ENCODE measurements at regions not wholly inside any gene's neighbourhood (a gene's known extent, or its start where the extent isn't known, plus 50 kb on each side); places are given as distances from the start of the nearest gene placed in this dataset.
"Not testable (repeated sequence)": the region's sequence is repeated elsewhere in the genome, so short reads cannot be mapped to it uniquely, and the experiment has no call there.

GRCh38 chr4:100926039-100926717, 408.4 kb upstream of the EMCN start:
- no peaks in the 10 kb centered on the region for H3K27me3 ChIP-seq (ENCODE audit: control insufficient read depth, insufficient read depth, low read length)
- no peak for DNase-seq (ENCODE audit: low read depth)
- H3K36me3 ChIP-seq (ENCODE audit: control insufficient read depth, insufficient read depth, low read length), result no peaks in the 10 kb centered on the region
- H3K4me3 ChIP-seq (ENCODE audit: low read depth, low read length), result no peak overlapping the region
- TF ChIP-seq, protein P1, sequence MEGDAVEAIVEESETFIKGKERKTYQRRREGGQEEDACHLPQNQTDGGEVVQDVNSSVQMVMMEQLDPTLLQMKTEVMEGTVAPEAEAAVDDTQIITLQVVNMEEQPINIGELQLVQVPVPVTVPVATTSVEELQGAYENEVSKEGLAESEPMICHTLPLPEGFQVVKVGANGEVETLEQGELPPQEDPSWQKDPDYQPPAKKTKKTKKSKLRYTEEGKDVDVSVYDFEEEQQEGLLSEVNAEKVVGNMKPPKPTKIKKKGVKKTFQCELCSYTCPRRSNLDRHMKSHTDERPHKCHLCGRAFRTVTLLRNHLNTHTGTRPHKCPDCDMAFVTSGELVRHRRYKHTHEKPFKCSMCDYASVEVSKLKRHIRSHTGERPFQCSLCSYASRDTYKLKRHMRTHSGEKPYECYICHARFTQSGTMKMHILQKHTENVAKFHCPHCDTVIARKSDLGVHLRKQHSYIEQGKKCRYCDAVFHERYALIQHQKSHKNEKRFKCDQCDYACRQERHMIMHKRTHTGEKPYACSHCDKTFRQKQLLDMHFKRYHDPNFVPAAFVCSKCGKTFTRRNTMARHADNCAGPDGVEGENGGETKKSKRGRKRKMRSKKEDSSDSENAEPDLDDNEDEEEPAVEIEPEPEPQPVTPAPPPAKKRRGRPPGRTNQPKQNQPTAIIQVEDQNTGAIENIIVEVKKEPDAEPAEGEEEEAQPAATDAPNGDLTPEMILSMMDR (IDR thresholded peaks at IDR 0.05; ENCODE audit: insufficient read depth, low read length, poor library complexity, severe bottlenecking), result no peak

- no peaks in the 10 kb centered on the region for H3K27me3 ChIP-seq (ENCODE audit: control insufficient read depth, insufficient read depth, low read length)
- TF ChIP-seq, protein P1 (IDR thresholded peaks at IDR 0.05; ENCODE audit: insufficient read depth, low read length, poor library complexity, severe bottlenecking), result no peak
- H3K36me3 ChIP-seq (ENCODE audit: control insufficient read depth, insufficient read depth, low read length), result no peaks in the 10 kb centered on the region
- no peak for DNase-seq (ENCODE audit: low read depth)
- H3K4me3 ChIP-seq (ENCODE audit: low read depth, low read length), result no peak overlapping the region
Observed at GRCh38 chr4:100913685-100914084, 395.9 kb upstream of the EMCN start.

- Histone ChIP-seq H3K36me3 (ENCODE audit: control insufficient read depth, insufficient read depth, low read length) (no peaks in the 10 kb centered on the region), H3K4me3 (ENCODE audit: low read depth, low read length) (no peak overlapping the region), H3K27me3 (ENCODE audit: control insufficient read depth, insufficient read depth, low read length) (no peaks in the 10 kb centered on the region)
- DNase-seq (ENCODE audit: low read depth), result no peak
- TF ChIP-seq, protein P1 (IDR thresholded peaks at IDR 0.05; ENCODE audit: insufficient read depth, low read length, poor library complexity, severe bottlenecking), result no peak
Observed at GRCh38 chr4:100908540-100908939, 390.7 kb upstream of the EMCN start.

GRCh38 chr4:100907465-100908454, 389.9 kb upstream of the EMCN start:
- no peaks in the 10 kb centered on the region for H3K36me3 ChIP-seq (ENCODE audit: control insufficient read depth, insufficient read depth, low read length)
- H3K4me3 ChIP-seq (ENCODE audit: low read depth, low read length), result no peak overlapping the region
- TF ChIP-seq, protein P1 (IDR thresholded peaks at IDR 0.05; ENCODE audit: insufficient read depth, low read length, poor library complexity, severe bottlenecking), result peak; percentile 29
- H3K27me3 ChIP-seq (ENCODE audit: control insufficient read depth, insufficient read depth, low read length), result no peaks in the 10 kb centered on the region
- no peak for DNase-seq (ENCODE audit: low read depth)

GRCh38 chr4:100906973-100907372, 389.2 kb upstream of the EMCN start:
- Histone ChIP-seq H3K27me3 (ENCODE audit: control insufficient read depth, insufficient read depth, low read length) (no peaks in the 10 kb centered on the region), H3K36me3 (ENCODE audit: control insufficient read depth, insufficient read depth, low read length) (no peaks in the 10 kb centered on the region), H3K4me3 (ENCODE audit: low read depth, low read length) (no peak overlapping the region)
- TF ChIP-seq, protein P1 (IDR thresholded peaks at IDR 0.05; ENCODE audit: insufficient read depth, low read length, poor library complexity, severe bottlenecking), result no peak
- DNase-seq (ENCODE audit: low read depth), result no peak

GRCh38 chr4:100900945-100901344, 383.1 kb upstream of the EMCN start:
- H3K36me3 ChIP-seq (ENCODE audit: control insufficient read depth, insufficient read depth, low read length); H3K4me3 ChIP-seq (ENCODE audit: low read depth, low read length); DNase-seq (ENCODE audit: low read depth); H3K27me3 ChIP-seq (ENCODE audit: control insufficient read depth, insufficient read depth, low read length): not testable (repeated sequence)
